ENCODE measurements at regions not wholly inside any gene's neighbourhood (a gene's known extent, or its start where the extent isn't known, plus 50 kb on each side); places are given as distances from the start of the nearest gene placed in this dataset.
"Not testable (repeated sequence)": the region's sequence is repeated elsewhere in the genome, so short reads cannot be mapped to it uniquely, and the experiment has no call there.

GRCh38 chr2:194802589-194802988, 854.4 kb upstream of the SLC39A10 start:
- no peak for TF ChIP-seq POLR2A (IDR thresholded peaks at IDR 0.05; ENCODE audit: low read depth, low read length)
- no peak for TF ChIP-seq MAX (IDR thresholded peaks at IDR 0.05; ENCODE audit: insufficient read depth, insufficient read length)
- TF ChIP-seq POLR2AphosphoS5 (IDR thresholded peaks at IDR 0.05; ENCODE audit: insufficient read depth, low read depth, low read length), result no peak
- TF ChIP-seq CTCF (IDR thresholded peaks at IDR 0.05; ENCODE audit: extremely low read depth in 1 of 2, insufficient read depth in 1 of 2, low read depth in 1 of 2, low read length in 2 of 2), result no peak
- no peak for TF ChIP-seq MYC (IDR thresholded peaks at IDR 0.05; ENCODE audit: low read depth, low read length)
- no peak for TF ChIP-seq EZH2 (IDR thresholded peaks at IDR 0.05; ENCODE audit: borderline replicate concordance, low read depth, low read length, severe bottlenecking)
- TF ChIP-seq JUN (IDR thresholded peaks at IDR 0.05; ENCODE audit: borderline replicate concordance, insufficient read depth, insufficient read length, low read depth), result no peak
- no peak for TF ChIP-seq GATA2 (IDR thresholded peaks at IDR 0.05; ENCODE audit: insufficient read depth, insufficient read length, low read depth, low read length)
- TF ChIP-seq FOS (IDR thresholded peaks at IDR 0.05; ENCODE audit: borderline replicate concordance, insufficient read depth, low read length), result no peak
- no peaks in the 10 kb centered on the region for H3K27me3 ChIP-seq (ENCODE audit: control insufficient read depth in 2 of 2, insufficient read depth in 2 of 2, low read length in 2 of 2)
- intact Hi-C loops (cut with micrococcal nuclease), result no loop called here
- no peak overlapping the region for H3K27ac ChIP-seq (ENCODE audit: insufficient read depth, low read depth, low read length)
- no peak overlapping the region for H3K4me2 ChIP-seq (ENCODE audit: insufficient read depth, low read length)
- H3K9me1 ChIP-seq (replicated peaks; ENCODE audit: control insufficient read depth, extremely low read depth, insufficient read depth, low read length), result no peaks in the 10 kb centered on the region
- no peak overlapping the region for H2AFZ ChIP-seq (ENCODE audit: low read depth, low read length)
- H4K20me1 ChIP-seq (replicated peaks; ENCODE audit: control insufficient read depth, extremely low read depth, insufficient read depth, low read length), result no peaks in the 10 kb centered on the region
- no peaks in the 10 kb centered on the region for H3K36me3 ChIP-seq (ENCODE audit: control insufficient read depth in 2 of 2, extremely low read depth in 1 of 2, insufficient read depth in 2 of 2, low read length in 2 of 2)
- dilution Hi-C loops (cut with MboI; ENCODE audit: extremely low pct_ligation_motif_present, low sequenced_read_pairs), result no loop called here
- no peak overlapping the region for H3K9ac ChIP-seq (replicated peaks; ENCODE audit: extremely low read depth, insufficient read depth, low read length)
- FAIRE-seq (no peak), DNase-seq (ENCODE audit: low read depth, low spot score) (no peak)
- ChIA-PET CTCF (no interaction called here), POLR2A (no interaction called here)
- H3K79me2 ChIP-seq (ENCODE audit: control insufficient read depth, insufficient read depth, low read length), result no peaks in the 10 kb centered on the region
- H3K4me3 ChIP-seq (replicated peaks in 1 of 3; ENCODE audit: insufficient read depth in 1 of 3, low read depth in 1 of 3, low read length in 3 of 3), result no peak overlapping the region
- BruUV-seq (replicated peaks), result no TSS peak
- H3K4me1 ChIP-seq (ENCODE audit: control insufficient read depth, extremely low read depth, insufficient read depth, low read length), result no peaks in the 10 kb centered on the region
- H3K9me3 ChIP-seq (replicated peaks; ENCODE audit: control insufficient read depth, insufficient read depth, low read length), result no peaks in the 10 kb centered on the region

GRCh38 chr2:194787071-194787470, 870.0 kb upstream of the SLC39A10 start:
- H4K20me1 ChIP-seq (replicated peaks; ENCODE audit: control insufficient read depth, extremely low read depth, insufficient read depth, low read length); FAIRE-seq; CTCF ChIA-PET; intact Hi-C loops (cut with micrococcal nuclease); H3K79me2 ChIP-seq (ENCODE audit: control insufficient read depth, insufficient read depth, low read length); H3K36me3 ChIP-seq (ENCODE audit: control insufficient read depth in 2 of 2, extremely low read depth in 1 of 2, insufficient read depth in 2 of 2, low read length in 2 of 2); H3K9ac ChIP-seq (replicated peaks; ENCODE audit: extremely low read depth, insufficient read depth, low read length); DNase-seq (ENCODE audit: low read depth, low spot score); H3K27ac ChIP-seq (ENCODE audit: insufficient read depth, low read depth, low read length); H3K4me3 ChIP-seq (replicated peaks in 1 of 3; ENCODE audit: insufficient read depth in 1 of 3, low read depth in 1 of 3, low read length in 3 of 3); H3K4me1 ChIP-seq (ENCODE audit: control insufficient read depth, extremely low read depth, insufficient read depth, low read length); H3K9me3 ChIP-seq (replicated peaks; ENCODE audit: control insufficient read depth, insufficient read depth, low read length); dilution Hi-C loops (cut with MboI; ENCODE audit: extremely low pct_ligation_motif_present, low sequenced_read_pairs); H3K9me1 ChIP-seq (replicated peaks; ENCODE audit: control insufficient read depth, extremely low read depth, insufficient read depth, low read length); H2AFZ ChIP-seq (ENCODE audit: low read depth, low read length); BruUV-seq (replicated peaks); H3K27me3 ChIP-seq (ENCODE audit: control insufficient read depth in 2 of 2, insufficient read depth in 2 of 2, low read length in 2 of 2); POLR2A ChIA-PET; H3K4me2 ChIP-seq (ENCODE audit: insufficient read depth, low read length): not testable (repeated sequence)

- H2AFZ ChIP-seq (ENCODE audit: low read depth, low read length); H3K27me3 ChIP-seq (ENCODE audit: control insufficient read depth in 2 of 2, insufficient read depth in 2 of 2, low read length in 2 of 2); CTCF ChIA-PET; BruUV-seq (replicated peaks); H3K27ac ChIP-seq (ENCODE audit: insufficient read depth, low read depth, low read length); H3K4me2 ChIP-seq (ENCODE audit: insufficient read depth, low read length); H4K20me1 ChIP-seq (replicated peaks; ENCODE audit: control insufficient read depth, extremely low read depth, insufficient read depth, low read length); H3K4me1 ChIP-seq (ENCODE audit: control insufficient read depth, extremely low read depth, insufficient read depth, low read length); H3K9ac ChIP-seq (replicated peaks; ENCODE audit: extremely low read depth, insufficient read depth, low read length); H3K9me3 ChIP-seq (replicated peaks; ENCODE audit: control insufficient read depth, insufficient read depth, low read length); dilution Hi-C loops (cut with MboI; ENCODE audit: extremely low pct_ligation_motif_present, low sequenced_read_pairs); FAIRE-seq; H3K36me3 ChIP-seq (ENCODE audit: control insufficient read depth in 2 of 2, extremely low read depth in 1 of 2, insufficient read depth in 2 of 2, low read length in 2 of 2); intact Hi-C loops (cut with micrococcal nuclease); H3K79me2 ChIP-seq (ENCODE audit: control insufficient read depth, insufficient read depth, low read length); POLR2A ChIA-PET; DNase-seq (ENCODE audit: low read depth, low spot score); H3K4me3 ChIP-seq (replicated peaks in 1 of 3; ENCODE audit: insufficient read depth in 1 of 3, low read depth in 1 of 3, low read length in 3 of 3); H3K9me1 ChIP-seq (replicated peaks; ENCODE audit: control insufficient read depth, extremely low read depth, insufficient read depth, low read length): not testable (repeated sequence)
These were observed 885.6 kb upstream of the SLC39A10 start for GRCh38 chr2:194771394-194771793.

Measured in endothelial cell of umbilical vein (primary cell).